A673 (cell line): ENCODE measurements at regions not wholly inside any gene's neighbourhood (a gene's known extent, or its start where the extent isn't known, plus 50 kb on each side); places are given as distances from the start of the nearest gene placed in this dataset.

Experiments
- BruUV-seq: library from RNA; stranded (reverse); fragments of 400-500 nt; replicated peaks from 2 replicates; lab custom pipeline; 2021; lab: Mats Ljungman, UMichigan
- CTCF ChIA-PET: fragments of 300-600 bp; sonication (Branson Sonifier 250); formaldehyde crosslinking; loops from one replicate; lab custom pipeline; 2022; ENCODE audit warnings: antibody characterized with exemption; lab: Charles Lee
- POLR2A ChIA-PET: fragments of 300-600 bp; sonication (Branson Sonifier 250); formaldehyde crosslinking; loops from one replicate; lab custom pipeline; 2022; ENCODE audit warnings: antibody characterized with exemption; ENCODE audit not compliant: low non-redundant PET; lab: Charles Lee
- DNase-seq: peaks from one replicate; pipeline ENCODE4 v3.0.0-alpha.2; 2015; ENCODE audit warnings: low spot score
- H3K27ac ChIP-seq: fragments of 200-600 bp; sonication (generic); 2 replicates; pipeline ENCODE4 v1.5.1; 2016; ENCODE audit warnings: mixed run types, low read depth, mild to moderate bottlenecking, mixed read lengths, antibody characterized with exemption, low read length; ENCODE audit not compliant: poor library complexity, severe bottlenecking
- H3K27me3 ChIP-seq: fragments of 200-600 bp; sonication (generic); replicated peaks from 2 replicates; pipeline ENCODE4 v1.6.1; 2017; ENCODE audit warnings: mixed run types, low read depth, mild to moderate bottlenecking, mixed read lengths, antibody characterized with exemption, low read length; ENCODE audit not compliant: insufficient read depth, poor library complexity
- H3K36me3 ChIP-seq: fragments of 200-600 bp; sonication (generic); 2 replicates; pipeline ENCODE4 v1.6.1; 2016; ENCODE audit warnings: mixed run types, mild to moderate bottlenecking, mixed read lengths, antibody characterized with exemption, low read length; ENCODE audit not compliant: insufficient read depth, poor library complexity, severe bottlenecking
- H3K4me1 ChIP-seq: fragments of 200-600 bp; sonication (generic); 2 replicates; pipeline ENCODE4 v1.6.1; 2017; ENCODE audit warnings: mixed run types, mild to moderate bottlenecking, mixed read lengths, antibody characterized with exemption, low read length; ENCODE audit not compliant: insufficient read depth, poor library complexity, severe bottlenecking
- H3K4me3 ChIP-seq: fragments of 200-600 bp; sonication (generic); 2 replicates; pipeline ENCODE4 v1.5.1; 2016; ENCODE audit warnings: low read depth, mixed run types, mild to moderate bottlenecking, mixed read lengths, low read length; ENCODE audit not compliant: poor library complexity, severe bottlenecking
- H3K9me3 ChIP-seq: fragments of 200-600 bp; sonication (generic); 2 replicates; pipeline ENCODE4 v1.6.1; 2016; ENCODE audit warnings: mixed run types, low read depth, mild to moderate bottlenecking, mixed read lengths, antibody characterized with exemption, low read length; ENCODE audit not compliant: poor library complexity, severe bottlenecking
- EZH2 ChIP-seq: fragments of 200-600 bp; sonication (generic); IDR thresholded peaks from 2 replicates; pipeline ENCODE4 v1.6.1; 2017; ENCODE audit warnings: borderline replicate concordance, low read depth, mild to moderate bottlenecking, mixed read lengths, antibody characterized with exemption, low read length; ENCODE audit not compliant: poor library complexity, severe bottlenecking
- intact Hi-C: fragments of 100-400 bp; cut with micrococcal nuclease; formaldehyde crosslinking; loops from one replicate; pipeline ENCODE4 v1.10.0; 2022; ENCODE audit not compliant: unreplicated experiment
- TF ChIP-seq, protein P1 (sequence below): fragments of 300-800, 200-600 bp; sonication (generic); conservative IDR thresholded peaks from 2 replicates; pipeline ENCODE4 v1.5.1; 2017; ENCODE audit warnings: low read depth, mild to moderate bottlenecking, antibody characterized with exemption, low read length, moderate library complexity, mixed read lengths

- no TSS peak for BruUV-seq
- CTCF ChIA-PET = no interaction called here
- TF ChIP-seq, protein P1, sequence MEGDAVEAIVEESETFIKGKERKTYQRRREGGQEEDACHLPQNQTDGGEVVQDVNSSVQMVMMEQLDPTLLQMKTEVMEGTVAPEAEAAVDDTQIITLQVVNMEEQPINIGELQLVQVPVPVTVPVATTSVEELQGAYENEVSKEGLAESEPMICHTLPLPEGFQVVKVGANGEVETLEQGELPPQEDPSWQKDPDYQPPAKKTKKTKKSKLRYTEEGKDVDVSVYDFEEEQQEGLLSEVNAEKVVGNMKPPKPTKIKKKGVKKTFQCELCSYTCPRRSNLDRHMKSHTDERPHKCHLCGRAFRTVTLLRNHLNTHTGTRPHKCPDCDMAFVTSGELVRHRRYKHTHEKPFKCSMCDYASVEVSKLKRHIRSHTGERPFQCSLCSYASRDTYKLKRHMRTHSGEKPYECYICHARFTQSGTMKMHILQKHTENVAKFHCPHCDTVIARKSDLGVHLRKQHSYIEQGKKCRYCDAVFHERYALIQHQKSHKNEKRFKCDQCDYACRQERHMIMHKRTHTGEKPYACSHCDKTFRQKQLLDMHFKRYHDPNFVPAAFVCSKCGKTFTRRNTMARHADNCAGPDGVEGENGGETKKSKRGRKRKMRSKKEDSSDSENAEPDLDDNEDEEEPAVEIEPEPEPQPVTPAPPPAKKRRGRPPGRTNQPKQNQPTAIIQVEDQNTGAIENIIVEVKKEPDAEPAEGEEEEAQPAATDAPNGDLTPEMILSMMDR = no peak
- TF ChIP-seq EZH2 = no peak
- H3K4me1 ChIP-seq = no peaks in the 10 kb centered on the region
- POLR2A ChIA-PET = no interaction called here
- DNase-seq = no peak
- intact Hi-C loops = no loop called here
- H3K9me3 ChIP-seq = no peaks in the 10 kb centered on the region
- H3K27ac ChIP-seq = no peak overlapping the region
- H3K27me3 ChIP-seq = no peaks in the 10 kb centered on the region
- H3K36me3 ChIP-seq = no peaks in the 10 kb centered on the region
- no peak overlapping the region for H3K4me3 ChIP-seq
Observed at GRCh38 chr14:34234258-34234657, 227.8 kb downstream of the SPTSSA start.

DNA sequence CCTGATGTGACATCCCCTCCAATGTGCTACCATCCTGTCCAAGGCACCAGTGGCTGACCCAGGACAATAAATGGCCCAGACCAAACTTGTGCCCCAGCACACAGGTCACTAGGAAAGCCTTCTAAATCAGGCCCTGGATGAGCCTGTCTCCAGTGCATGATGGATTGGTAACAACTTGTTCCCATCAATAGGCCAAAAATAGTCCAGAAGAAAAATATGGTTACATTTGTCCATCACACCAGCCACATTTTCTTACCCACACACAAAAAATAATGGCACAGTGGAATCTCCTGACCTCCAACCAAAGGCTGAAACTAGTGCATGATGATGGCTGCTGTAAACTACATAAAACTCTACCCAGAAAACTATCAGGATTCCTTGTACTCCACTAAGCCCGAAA lies 228.4 kb downstream of the SPTSSA start:
- DNase-seq = no peak
- H3K36me3 ChIP-seq = no peaks in the 10 kb centered on the region
- H3K27me3 ChIP-seq = no peaks in the 10 kb centered on the region
- H3K4me1 ChIP-seq = no peaks in the 10 kb centered on the region
- no peak overlapping the region for H3K4me3 ChIP-seq
- no peaks in the 10 kb centered on the region for H3K9me3 ChIP-seq
- H3K27ac ChIP-seq = no peak overlapping the region
- BruUV-seq = no TSS peak
- TF ChIP-seq EZH2 = no peak
- TF ChIP-seq, protein P1 = no peak
- ChIA-PET POLR2A (no interaction called here), CTCF (no interaction called here)
- intact Hi-C loops = no loop called here

DNA sequence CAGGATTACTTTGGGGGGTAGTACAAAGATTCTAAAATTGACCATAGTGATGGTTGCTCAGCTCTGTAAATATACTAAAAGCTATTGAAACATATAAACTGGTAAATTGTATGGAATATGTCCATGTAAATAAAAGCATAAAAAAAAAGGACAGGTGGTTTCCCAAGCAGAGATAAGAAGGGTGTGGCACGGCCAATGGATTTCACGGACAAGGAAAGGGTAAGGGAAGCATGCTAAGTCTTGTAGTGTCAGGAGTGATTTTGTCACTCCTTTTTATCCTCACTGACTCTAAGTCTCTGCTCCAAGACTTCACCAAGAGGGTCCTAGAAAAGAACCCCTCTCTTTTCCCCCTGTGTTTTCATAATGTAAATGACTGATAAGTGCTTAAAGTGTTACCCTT lies 229.2 kb downstream of the SPTSSA start:
- TF ChIP-seq, protein P1 = no peak
- no peak for TF ChIP-seq EZH2
- H3K4me1 ChIP-seq = no peaks in the 10 kb centered on the region
- intact Hi-C loops = no loop called here
- BruUV-seq = no TSS peak
- no peak overlapping the region for H3K4me3 ChIP-seq
- DNase-seq = no peak
- POLR2A ChIA-PET = no interaction called here
- no peaks in the 10 kb centered on the region for H3K27me3 ChIP-seq
- CTCF ChIA-PET = no interaction called here
- H3K9me3 ChIP-seq = no peaks in the 10 kb centered on the region
- no peak overlapping the region for H3K27ac ChIP-seq
- no peaks in the 10 kb centered on the region for H3K36me3 ChIP-seq
